Femur (tissue), 1 donor: ENCODE measurements at regions not wholly inside any gene's neighbourhood (a gene's known extent, or its start where the extent isn't known, plus 50 kb on each side); places are given as distances from the start of the nearest gene placed in this dataset.
"Not testable (repeated sequence)": the region's sequence is repeated elsewhere in the genome, so short reads cannot be mapped to it uniquely, and the experiment has no call there.

Experiments used
- DNase-seq: peaks from one replicate; pipeline ENCODE4 v3.0.0-alpha.2; 2017

DNA sequence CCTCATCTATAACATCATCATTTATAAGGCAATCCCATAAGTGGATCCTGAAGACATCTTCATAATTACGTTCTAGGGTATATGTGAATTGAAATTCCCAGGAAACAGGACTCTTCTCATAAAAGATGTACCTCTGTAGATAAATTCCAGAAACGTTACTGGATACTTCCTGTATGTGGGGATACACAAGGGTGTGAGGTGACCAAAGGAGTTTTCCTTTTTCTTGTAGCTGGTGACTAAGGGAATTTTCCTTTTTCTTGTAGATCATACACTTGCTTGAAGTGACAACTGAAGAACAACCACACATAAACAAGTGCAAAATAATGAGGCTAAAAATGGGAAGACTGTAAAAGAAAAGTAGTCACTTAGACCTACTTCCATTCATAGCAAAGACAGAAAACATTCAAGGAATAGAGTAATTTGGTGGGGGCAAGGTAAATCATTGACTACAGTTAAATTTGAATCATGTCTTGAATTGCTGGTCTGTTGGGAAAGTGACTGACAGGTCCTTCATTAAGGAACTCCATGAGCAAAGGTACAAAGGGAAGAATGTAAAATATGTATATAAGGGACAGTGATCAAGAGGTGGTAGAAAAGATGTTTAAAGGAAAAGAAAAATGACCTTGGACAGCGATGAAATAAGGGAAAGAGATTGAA is 53.2 kb upstream of the UBE2E3 start:
- DNase-seq: no peak

DNA sequence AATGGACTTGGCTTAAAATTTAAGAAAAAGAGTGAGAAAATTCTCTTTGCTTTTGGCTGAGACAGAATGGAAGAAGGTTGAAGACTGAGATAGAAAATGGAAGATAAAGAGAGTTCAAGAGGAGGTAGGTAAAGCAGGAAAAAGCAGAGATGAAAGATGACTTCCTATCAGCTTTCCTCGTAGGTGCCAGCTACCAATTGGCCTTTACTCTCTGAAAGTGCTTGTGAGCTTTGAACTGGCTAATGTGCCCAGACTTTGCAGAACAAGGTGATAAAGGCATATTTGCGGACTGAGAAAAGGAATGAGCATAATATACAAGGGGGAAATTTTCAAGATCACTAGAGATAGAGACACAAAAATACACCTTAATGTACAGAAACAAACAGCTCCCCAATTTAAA is 54.7 kb upstream of the UBE2E3 start:
- no peak for DNase-seq

DNA sequence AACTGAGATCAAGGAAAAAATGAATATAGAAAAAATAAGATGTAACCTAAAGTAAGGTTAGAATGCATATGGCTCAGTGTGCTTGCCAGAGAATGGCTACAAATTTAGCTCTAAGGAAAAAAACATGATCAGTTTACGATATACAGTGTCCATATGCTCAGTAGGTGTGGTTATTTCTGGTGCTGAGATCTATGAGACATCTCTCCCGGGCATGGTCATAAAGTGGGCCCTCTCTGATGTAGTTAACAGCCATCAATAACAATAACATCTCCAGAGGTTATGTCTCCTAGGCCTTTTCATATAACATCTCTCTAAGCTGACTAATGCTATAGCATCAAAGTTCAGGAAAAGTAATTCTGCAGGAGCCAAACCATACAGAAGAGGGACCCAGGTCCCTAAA is 56.3 kb upstream of the UBE2E3 start:
- DNase-seq: no peak

DNA sequence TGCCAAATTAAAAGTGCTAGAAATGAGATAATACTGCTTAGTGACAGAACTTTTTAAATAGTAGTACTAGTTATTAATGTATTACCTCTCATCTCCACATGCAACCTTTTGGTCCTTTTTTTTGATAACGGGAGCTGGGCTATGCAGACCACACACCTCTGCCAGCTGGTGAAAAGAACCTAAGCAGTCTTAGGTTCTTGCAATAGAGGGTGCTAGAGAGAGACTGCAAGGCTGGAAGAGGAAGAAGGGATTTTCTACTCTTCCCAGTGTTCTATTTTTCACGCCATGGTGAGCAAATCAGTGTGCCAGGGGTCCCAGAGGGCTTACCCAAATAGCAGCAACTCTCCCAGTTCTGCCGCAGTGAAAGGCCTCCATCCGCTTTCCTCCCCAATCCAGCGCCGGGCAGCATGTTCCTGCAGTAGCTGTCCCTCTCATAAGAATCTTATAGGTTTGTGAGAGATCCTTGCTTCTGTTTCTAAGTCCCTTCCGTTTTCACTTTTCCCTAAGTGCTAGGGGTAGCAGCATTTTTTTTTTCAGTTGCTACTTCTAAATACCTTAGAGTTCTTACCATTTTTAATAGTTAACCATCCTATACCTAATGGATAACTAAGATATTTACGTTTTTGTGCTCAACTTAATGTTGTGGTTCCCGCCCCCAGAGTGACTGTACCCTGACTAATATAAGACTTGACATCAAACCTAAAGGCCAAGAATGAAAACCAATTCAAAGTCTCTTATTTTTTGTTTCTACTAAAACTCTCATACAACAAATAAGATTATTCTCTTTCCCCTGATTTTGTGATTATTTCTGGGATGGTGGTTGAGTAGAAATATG is 69.4 kb upstream of the UBE2E3 start:
- no peak for DNase-seq

DNA sequence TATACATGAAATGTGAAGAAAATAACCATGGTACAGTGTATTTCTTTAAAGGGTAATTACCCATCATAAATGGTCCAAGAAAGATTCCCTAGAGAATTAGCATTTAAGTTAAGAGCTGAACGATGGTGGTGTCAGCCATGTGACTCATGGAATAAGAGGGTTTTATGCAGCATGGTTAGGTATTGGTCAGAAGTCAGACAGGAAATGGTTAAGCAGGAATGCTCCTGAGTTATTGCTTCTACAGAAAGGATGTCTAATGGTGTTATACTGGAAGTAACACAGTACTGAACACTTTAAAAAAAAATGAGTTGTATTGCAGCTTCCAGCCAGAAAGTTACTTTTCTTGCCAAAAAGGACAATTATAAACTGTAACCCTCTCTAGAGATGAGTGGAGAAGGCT is 72.7 kb upstream of the UBE2E3 start:
- DNase-seq: no peak

DNA sequence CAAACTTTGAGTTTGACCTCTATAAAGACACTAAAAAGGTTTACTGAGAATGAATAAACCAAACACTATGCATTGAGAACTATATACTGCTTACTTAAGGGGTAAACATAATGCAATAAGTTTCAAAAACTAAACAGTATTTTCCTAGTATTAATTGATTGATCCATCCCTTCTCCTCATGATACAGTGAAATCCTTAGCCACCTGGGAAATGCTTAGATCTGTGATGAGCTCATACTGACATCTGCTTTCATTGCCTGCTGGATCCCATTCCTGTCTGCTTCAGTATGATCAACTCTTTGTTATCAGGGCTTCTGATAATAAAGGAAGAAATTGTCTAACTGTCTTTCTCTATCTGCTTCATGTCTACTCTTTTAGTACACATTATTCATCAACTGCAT is 74.9 kb upstream of the UBE2E3 start:
- no peak for DNase-seq

DNA sequence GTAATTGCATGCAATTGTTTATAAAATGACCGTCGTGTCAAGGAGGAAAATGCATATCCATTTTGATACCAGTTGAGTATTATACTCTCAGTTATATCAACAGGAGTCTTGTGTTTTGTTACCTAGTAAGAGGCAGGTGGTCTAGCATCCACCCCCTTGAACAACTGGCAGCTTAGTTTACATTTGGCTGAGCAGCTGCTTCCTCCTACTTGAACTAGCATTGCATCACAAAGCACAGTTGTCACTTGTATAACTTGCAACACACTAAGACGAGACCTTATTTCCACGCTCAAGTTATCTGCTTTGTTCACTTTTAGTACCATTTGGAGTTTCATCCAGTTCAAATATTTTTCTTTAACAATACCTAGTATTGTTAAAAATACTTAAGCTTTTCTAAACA is 75.4 kb upstream of the UBE2E3 start:
- peak; percentile 22 for DNase-seq

DNA sequence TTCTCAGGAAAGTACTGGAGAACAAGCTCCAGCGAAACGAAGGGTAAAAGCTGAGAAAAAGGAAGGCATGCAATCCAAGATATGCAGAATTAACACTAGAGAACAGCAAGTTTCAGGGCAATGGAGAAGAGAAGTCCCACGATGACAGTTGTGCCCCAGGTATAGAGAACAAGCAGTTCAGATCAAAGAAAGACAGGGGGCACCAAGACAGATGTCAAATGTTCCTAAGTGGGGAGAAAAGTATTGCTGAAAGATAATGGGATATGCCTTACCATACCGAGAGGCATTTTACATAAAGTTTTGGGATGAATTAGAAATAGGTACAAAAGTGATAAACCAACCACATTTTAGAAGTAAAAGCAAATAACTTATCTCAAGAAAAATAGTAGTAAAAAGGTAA is 79.1 kb upstream of the UBE2E3 start:
- no peak for DNase-seq

DNA sequence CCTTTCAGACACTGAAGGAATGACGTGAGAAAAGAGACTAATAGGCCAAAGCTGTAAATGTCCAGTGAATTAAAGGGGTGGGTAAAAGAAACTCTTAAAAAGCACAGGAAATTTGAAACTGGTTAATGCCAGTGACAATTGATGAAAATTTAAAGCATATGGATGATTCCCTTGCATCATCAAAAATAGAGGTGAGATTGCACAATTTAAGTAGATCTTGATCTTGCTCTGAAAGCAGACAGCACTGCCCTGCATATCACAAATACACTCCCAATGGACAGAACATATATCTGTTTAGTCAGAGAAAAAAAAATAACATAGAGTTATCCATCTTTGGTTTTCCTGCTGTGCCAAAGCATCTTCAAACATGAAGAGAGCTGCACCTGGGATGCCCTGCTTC is 86.7 kb upstream of the UBE2E3 start:
- no peak for DNase-seq

DNA sequence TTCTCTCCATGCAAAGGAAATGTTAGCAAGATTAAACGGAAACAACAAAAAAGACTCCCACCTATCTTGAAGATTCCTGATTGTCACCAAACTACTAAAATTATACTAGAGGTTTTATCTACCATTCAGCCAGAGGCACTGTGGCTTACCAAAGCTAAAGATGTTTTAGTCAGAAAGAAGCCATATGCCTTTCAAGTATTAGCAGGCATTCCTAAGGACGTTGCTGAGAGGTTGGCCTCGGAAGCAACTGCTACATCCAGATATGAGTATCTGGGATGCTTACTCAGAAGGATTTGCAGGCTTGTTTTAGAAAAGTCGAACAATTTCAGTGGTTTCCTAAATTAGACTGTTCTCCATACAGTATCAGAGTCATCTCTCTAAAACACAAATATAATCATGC is 88.3 kb upstream of the UBE2E3 start:
- no peak for DNase-seq

DNA sequence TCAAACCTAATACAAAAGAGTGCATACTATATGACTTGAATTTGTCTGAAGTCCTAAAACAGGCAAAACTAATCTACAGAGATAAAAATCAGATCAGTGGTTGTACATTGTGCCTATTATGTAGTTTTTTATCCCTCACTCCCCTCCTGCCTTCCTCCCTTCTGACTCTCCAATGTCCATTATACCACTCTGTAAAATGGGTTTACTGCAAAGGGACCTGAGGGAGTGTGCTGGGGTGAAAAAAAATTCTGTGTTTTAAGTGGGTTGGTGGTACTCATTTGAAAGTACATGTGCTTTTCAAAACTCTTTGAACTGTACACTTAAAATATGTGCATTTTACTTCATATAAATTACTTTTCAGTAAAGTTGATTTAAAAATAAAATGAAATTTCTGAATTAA is 89.0 kb upstream of the UBE2E3 start:
- DNase-seq: no peak

DNA sequence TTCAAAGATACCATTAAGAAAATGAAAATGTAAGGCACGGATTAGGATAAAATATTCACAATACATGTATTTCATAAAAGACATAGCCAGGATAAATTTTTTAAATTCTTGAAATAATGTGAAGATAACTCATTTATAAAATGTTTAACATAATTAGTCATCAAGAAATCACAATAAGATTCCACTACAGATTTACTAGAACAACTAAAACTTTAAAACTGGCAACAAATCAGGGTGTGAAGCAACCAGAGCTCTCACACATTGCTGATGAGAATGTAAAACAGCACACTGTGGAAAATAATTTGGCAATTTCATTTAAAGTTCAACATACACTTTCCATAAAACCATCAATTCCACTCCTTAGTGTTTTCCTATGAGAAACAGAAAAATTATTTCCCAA is 89.6 kb upstream of the UBE2E3 start:
- no peak for DNase-seq

DNA sequence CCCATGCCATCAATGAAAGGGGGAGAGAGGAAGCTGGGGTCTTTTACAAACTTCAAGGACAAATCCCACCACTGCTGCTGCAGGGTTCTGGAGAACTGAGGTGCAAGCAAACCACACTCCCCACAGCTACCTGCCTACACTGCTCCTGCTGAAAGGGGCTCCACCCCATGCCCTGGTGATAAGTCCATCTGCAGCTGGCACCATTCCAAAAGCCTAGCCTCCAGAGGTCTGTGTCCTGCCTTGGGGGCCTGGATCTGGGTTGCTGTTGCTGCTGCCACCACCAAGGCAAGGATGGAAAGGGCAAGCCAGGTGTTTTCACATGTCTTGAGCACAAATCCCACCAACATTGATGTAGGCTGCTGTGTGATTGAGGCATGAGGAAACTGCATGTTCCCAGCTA is 97.4 kb upstream of the UBE2E3 start:
- no peak for DNase-seq

DNA sequence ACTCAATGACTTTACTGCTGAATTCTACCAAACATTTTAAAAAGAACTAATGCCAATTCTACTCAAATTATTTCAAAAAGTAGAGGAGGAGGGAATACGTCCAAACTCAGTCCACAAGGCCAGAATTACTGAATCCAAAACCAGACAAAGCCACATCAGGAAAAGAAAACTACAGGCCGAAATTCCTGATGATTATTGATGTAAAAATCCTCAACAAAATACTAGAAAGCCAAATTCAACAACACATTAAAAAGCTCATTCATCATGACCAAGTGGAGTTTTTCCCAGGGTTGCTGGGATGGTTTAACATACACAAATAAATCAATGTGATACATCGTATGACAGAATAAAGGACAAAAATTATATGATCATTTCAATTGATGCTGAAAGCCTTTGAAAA is 103.9 kb upstream of the UBE2E3 start:
- DNase-seq: no peak

DNA sequence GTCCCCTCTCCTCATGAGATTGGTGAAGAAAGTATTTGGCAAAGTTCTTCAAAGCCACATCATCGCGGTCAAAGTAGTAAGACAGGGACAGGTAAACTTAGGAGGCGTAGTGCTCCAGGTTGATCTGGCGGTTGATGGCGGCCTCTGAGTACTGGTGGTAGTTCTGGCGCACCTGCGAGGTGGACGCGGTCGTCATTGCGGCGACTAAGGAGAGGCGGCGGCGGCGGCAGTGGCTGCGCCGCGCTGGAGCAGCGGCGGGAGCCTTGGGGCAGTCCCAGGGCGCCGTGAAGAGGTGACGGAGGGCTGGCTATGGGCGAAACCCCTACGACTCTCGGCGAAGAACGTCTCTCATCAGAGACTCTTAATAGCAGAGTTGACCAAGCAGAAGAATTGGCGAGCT is 107.2 kb upstream of the UBE2E3 start:
- no peak for DNase-seq

DNA sequence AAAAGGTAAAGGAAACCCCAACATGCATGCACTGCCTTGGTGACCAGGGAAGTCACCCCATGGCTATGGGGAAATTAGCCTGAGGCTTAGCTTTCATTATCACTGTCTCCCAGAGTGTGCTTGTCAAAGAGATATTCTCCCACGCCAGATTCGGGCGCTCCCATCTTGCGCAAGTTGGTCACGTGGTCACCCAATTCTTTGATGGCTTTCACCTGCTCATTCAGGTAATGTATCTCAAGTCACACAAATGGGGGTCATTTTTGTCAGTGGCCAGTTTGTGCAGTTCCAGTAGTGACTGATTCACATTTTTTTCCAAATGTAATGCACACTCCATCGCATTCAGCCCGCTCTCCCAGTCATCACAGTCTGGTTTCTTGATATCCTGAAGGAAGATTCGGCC is 107.6 kb upstream of the UBE2E3 start:
- DNase-seq: not testable (repeated sequence)

DNA sequence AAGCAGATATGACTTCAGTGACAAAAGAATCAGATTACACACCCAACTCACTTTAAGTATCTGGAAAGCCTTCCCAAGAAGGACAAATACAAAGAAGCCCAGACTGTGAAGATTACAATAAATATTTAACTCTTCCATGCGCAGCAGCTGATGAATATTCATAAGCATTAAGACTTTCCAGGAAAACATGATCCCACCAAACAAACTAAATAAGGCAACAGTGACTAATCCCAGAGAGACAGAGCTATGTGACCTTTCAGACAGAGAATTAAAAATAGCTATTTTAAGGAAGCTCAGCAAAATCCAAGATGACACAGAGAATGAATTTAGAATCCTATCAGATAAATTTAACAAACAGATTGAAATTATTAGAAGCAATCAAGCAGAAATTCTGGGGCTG is 108.2 kb upstream of the UBE2E3 start:
- DNase-seq: no peak

DNA sequence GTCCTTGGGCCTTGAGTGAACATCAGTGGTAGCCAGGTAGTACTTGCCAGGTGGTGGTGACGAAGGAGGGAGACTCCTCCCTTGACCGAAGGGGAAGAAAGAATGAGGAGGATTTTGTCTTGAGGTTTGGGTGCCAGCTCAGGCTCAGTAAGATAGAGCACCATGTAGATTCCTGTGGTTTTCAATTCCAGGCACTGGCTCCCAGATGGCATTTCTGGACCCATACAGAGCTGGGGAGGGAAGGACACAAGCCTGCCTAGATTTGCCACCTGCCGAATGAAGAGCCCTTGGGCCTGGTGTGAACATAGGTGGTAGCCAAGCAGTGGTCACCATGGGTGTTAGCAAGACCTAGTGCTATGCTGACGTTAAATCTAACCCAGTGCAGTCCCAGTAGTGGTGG is 108.8 kb upstream of the UBE2E3 start:
- no peak for DNase-seq

DNA sequence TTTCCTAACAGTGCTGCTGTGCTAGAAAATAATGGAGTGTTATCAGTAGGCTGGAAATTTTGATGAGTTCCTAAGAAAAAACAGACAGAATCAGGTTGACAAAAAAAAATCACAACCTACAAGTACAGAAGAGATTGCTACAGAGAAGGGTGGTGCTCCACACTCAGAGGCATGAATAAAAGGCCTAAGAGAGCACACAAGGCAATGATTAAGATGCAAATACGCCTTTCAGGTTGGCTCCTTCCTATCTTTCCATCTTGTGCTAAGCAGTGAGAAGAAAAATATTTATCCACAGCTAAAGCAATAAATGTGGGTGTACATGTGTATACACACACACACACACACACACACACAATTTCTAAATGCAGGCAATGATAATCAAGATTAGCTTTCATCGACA is 130.6 kb upstream of the UBE2E3 start:
- DNase-seq: no peak

DNA sequence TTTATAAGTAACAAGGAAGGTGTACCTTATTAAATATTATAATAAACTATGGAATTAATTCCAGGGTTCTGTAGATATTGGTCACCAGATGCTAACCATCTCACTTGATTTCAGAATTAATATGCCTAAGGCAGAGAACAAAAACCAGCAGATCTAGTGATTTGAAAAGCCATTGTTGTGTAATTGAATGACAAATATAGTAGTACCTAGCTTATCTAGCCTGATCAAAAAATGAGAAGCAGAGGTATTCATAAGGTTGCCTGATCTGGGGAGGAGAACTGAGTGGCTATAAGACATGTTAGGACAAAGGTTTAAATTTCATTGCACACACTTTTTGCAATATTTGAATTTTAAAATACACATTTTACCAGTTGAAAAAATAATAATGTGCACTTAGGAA is 132.0 kb upstream of the UBE2E3 start:
- no peak for DNase-seq

DNA sequence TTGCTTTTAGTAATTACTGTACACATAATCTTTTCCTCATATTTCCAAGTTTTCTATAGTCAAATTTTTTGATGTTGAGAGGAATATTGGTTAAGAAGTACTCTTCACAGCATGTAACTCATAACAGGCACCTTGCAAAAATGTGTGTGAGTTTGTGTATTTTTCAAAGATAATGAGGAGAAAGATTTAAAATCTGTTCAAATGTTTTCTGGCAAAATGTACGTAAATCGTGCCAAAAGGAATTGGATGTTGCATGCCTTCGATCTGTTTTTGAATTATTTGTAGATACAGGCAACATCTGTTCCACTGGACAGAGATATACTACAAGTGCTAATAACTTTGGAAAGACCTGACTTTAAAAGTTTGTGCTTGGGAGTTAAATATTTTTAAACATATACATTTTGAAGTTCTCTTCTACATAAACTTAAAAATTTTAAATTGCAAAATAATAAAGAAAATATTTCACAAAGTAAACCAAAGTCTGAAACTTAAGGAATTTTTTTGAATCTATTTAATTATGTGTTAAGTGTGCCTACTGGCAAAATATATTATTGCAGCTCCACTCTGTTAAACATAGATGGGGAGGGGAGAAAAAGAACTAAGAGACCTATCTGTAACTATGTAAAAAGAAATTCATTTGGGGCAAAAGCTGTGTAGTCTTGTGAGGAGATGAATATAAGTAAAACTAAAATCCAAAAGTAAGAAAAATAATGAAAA is 133.5 kb upstream of the UBE2E3 start:
- no peak for DNase-seq

DNA sequence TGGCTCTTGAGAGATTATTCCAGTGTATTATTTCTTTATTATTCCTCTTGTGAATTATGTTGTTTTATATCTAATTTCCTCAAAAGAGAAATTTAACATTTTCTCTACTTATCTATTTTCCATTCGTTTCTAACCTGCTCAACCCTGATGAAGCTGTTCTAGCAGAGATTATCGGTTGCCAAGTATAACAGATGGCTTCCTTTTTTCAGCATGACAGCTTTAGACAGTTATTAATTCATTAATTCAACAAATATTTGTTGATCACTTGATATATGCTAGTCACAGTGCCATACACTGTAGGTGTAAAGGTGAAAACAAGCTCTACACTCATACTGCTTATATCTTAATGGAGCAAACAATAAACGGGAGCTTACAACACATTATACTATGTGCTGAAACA is 137.9 kb upstream of the UBE2E3 start:
- DNase-seq: no peak

DNA sequence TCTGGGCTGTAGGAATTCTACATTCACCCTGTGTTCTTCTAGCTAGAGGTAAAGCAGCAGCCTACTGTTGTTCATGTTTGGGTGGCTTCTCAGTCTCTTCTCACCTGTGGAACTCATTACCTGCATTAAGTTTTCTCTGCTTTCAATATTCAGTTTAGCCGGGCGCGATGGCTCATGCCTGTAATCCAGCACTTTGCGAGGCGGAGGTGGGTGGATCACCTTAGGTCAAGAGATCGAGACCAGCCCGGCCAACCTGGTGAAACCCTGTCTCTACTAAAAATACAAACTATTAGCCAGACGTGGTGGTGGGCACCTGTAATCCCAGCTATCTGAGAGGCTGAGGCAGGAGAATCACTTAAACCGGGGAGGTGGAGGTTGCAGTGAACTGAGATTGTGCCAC is 139.8 kb upstream of the UBE2E3 start:
- no peak for DNase-seq

DNA sequence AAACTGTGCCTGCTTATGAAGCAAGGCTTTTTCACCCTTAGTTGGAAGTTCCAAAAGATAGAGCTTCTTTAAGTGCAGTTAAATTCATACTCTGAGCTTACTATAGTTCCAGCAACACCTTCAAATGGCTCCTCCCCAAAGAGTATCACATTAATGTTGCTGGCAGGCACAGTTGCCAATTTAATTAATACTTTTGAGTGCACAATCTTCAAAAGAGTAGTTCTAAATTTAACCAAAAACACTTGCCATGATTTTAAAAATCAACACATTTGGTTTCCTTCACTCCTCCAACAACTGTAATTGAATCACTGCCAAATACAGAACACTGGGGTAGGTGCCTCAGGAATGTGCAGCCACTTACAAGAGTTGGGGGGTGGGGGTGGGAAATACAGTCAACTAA is 150.6 kb upstream of the UBE2E3 start:
- no peak for DNase-seq
